PC-9 (cell line): ENCODE measurements at regions not wholly inside any gene's neighbourhood (a gene's known extent, or its start where the extent isn't known, plus 50 kb on each side); places are given as distances from the start of the nearest gene placed in this dataset.

Source experiments
- BruUV-seq: library from RNA; stranded (reverse); fragments of 400-500 nt; replicated peaks from 2 replicates; lab custom pipeline; 2021; lab: Mats Ljungman, UMichigan
- CTCF ChIA-PET: fragments of 300-600 bp; sonication (Branson Sonifier 250); formaldehyde crosslinking; loops from one replicate; lab custom pipeline; 2022; ENCODE audit warnings: antibody characterized with exemption; lab: Charles Lee
- POLR2A ChIA-PET: fragments of 300-600 bp; sonication (Branson Sonifier 250); formaldehyde crosslinking; loops from one replicate; lab custom pipeline; 2022; ENCODE audit warnings: antibody characterized with exemption; ENCODE audit not compliant: unreplicated experiment; lab: Charles Lee
- DNase-seq, 2 experiments: peaks; one replicate each; pipeline versions ENCODE4 v3.0.0 to v3.0.0-alpha.2; 2015 to 2022; ENCODE audit warnings: mixed read lengths in 1 of 2
- H2AFZ ChIP-seq: fragments of 200-600 bp; sonication (generic); 2 replicates; pipeline ENCODE4 v1.8.1; 2017; ENCODE audit warnings: antibody characterized with exemption
- H3F3A ChIP-seq: fragments of 200-600 bp; sonication (generic); 2 replicates; pipeline ENCODE4 v1.8.1; 2017; ENCODE audit warnings: antibody characterized with exemption, mild to moderate bottlenecking, low read depth; ENCODE audit not compliant: insufficient read depth
- H3K27ac ChIP-seq: fragments of 200-600 bp; sonication (generic); 2 replicates; pipeline ENCODE4 v1.6.1; 2016; ENCODE audit warnings: mixed run types
- H3K27me3 ChIP-seq: fragments of 200-600 bp; sonication (generic); 2 replicates; pipeline ENCODE4 v1.6.1; 2016; ENCODE audit warnings: low read depth, mixed run types; ENCODE audit not compliant: insufficient read depth
- H3K36me3 ChIP-seq: fragments of 200-600 bp; sonication (generic); 2 replicates; pipeline ENCODE4 v1.6.1; 2016; ENCODE audit warnings: low read depth, mixed run types
- H3K4me1 ChIP-seq: fragments of 200-600 bp; sonication (generic); replicated peaks from 2 replicates; pipeline ENCODE4 v1.6.1; 2016; ENCODE audit warnings: mixed run types; ENCODE audit not compliant: insufficient read depth
- H3K4me2 ChIP-seq: fragments of 200-600 bp; sonication (generic); 2 replicates; pipeline ENCODE4 v1.6.1; 2017; ENCODE audit warnings: mixed run types
- H3K4me3 ChIP-seq: fragments of 200-600 bp; sonication (generic); 2 replicates; pipeline ENCODE4 v1.6.1; 2016; ENCODE audit warnings: mixed run types
- H3K79me2 ChIP-seq: fragments of 200-600 bp; sonication (generic); 2 replicates; pipeline ENCODE4 v1.6.1; 2017; ENCODE audit warnings: low read depth, mixed run types
- H3K9me2 ChIP-seq: fragments of 200-600 bp; sonication (generic); 2 replicates; pipeline ENCODE4 v1.8.1; 2017; ENCODE audit warnings: mild to moderate bottlenecking; ENCODE audit not compliant: insufficient read depth
- H3K9me3 ChIP-seq: fragments of 200-600 bp; sonication (generic); 2 replicates; pipeline ENCODE4 v1.8.1; 2016; ENCODE audit warnings: low read depth; ENCODE audit not compliant: insufficient read depth
- H4K20me1 ChIP-seq: fragments of 200-600 bp; sonication (generic); 2 replicates; pipeline ENCODE4 v1.8.1; 2017; ENCODE audit not compliant: insufficient read depth
- EZH2 ChIP-seq: fragments of 200-600 bp; sonication (generic); IDR thresholded peaks from 2 replicates; pipeline ENCODE4 v1.8.0; 2017; ENCODE audit warnings: antibody characterized with exemption, low read depth
- intact Hi-C: fragments of 100-400 bp; cut with micrococcal nuclease; formaldehyde crosslinking; loops from one replicate; pipeline ENCODE4 v1.10.0; 2022; ENCODE audit not compliant: unreplicated experiment
- TF ChIP-seq, protein P1 (sequence below): fragments of 200-600 bp; sonication (generic); conservative IDR thresholded peaks from 2 replicates; pipeline ENCODE4 v1.6.1; 2017; ENCODE audit warnings: mixed run types, antibody characterized with exemption, mild to moderate bottlenecking, moderate library complexity

GRCh38 chr12:45553204-45553603, 176.3 kb upstream of the ARID2 start:
- no peak overlapping the region for H3K4me3 ChIP-seq
- no peaks in the 10 kb centered on the region for H3K36me3 ChIP-seq
- ChIA-PET CTCF (no interaction called here), POLR2A (no interaction called here)
- H3K27me3 ChIP-seq, result no peaks in the 10 kb centered on the region
- H4K20me1 ChIP-seq, result no peaks in the 10 kb centered on the region
- H3K27ac ChIP-seq, result no peak overlapping the region
- H3K9me3 ChIP-seq, result no peaks in the 10 kb centered on the region; the same call in 1 of the 2 replicates
- H3K4me1 ChIP-seq, result no peaks in the 10 kb centered on the region
- no peak overlapping the region for H3K4me2 ChIP-seq
- H3K9me2 ChIP-seq, result no peaks in the 10 kb centered on the region
- H3F3A ChIP-seq, result no peaks in the 10 kb centered on the region
- BruUV-seq, result no TSS peak
- no peaks in the 10 kb centered on the region for H3K79me2 ChIP-seq
- intact Hi-C loops, result no loop called here
- TF ChIP-seq, protein P1, sequence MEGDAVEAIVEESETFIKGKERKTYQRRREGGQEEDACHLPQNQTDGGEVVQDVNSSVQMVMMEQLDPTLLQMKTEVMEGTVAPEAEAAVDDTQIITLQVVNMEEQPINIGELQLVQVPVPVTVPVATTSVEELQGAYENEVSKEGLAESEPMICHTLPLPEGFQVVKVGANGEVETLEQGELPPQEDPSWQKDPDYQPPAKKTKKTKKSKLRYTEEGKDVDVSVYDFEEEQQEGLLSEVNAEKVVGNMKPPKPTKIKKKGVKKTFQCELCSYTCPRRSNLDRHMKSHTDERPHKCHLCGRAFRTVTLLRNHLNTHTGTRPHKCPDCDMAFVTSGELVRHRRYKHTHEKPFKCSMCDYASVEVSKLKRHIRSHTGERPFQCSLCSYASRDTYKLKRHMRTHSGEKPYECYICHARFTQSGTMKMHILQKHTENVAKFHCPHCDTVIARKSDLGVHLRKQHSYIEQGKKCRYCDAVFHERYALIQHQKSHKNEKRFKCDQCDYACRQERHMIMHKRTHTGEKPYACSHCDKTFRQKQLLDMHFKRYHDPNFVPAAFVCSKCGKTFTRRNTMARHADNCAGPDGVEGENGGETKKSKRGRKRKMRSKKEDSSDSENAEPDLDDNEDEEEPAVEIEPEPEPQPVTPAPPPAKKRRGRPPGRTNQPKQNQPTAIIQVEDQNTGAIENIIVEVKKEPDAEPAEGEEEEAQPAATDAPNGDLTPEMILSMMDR, result no peak
- TF ChIP-seq EZH2, result no peak
- no peak overlapping the region for H2AFZ ChIP-seq
- DNase-seq, result no peak

DNA sequence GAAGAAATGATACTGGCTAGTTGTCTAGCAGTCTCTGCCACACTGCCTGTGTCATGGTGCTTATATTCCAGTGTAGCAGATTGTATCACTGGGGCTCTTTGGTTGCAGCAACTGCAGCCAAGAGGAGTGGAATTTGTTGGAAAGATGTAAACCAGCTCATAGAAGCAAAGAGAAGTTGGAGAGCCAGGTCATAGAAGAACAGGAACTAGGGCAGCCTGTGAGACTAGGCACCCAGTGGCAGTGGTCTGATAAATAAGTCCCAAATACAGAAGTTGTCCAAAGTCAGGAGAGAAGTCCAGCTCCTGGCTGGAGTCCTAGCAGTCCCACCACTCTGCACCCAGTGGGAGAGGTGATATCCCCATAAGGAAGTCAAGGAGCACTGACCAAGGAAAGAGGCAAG, 172.5 kb upstream of the ARID2 start:
- DNase-seq, result no peak
- H3K9me2 ChIP-seq, result no peaks in the 10 kb centered on the region
- no TSS peak for BruUV-seq
- no peaks in the 10 kb centered on the region; the same call in 1 of the 2 replicates for H3K9me3 ChIP-seq
- H3K4me3 ChIP-seq, result no peak overlapping the region
- no peaks in the 10 kb centered on the region for H3F3A ChIP-seq
- H3K36me3 ChIP-seq, result no peaks in the 10 kb centered on the region
- CTCF ChIA-PET, result no interaction called here
- H4K20me1 ChIP-seq, result no peaks in the 10 kb centered on the region
- no peak overlapping the region for H2AFZ ChIP-seq
- H3K4me2 ChIP-seq, result no peak overlapping the region
- no peak for TF ChIP-seq EZH2
- TF ChIP-seq, protein P1, result no peak
- intact Hi-C loops, result no loop called here
- H3K79me2 ChIP-seq, result no peaks in the 10 kb centered on the region
- no peaks in the 10 kb centered on the region for H3K27me3 ChIP-seq
- no peaks in the 10 kb centered on the region for H3K4me1 ChIP-seq
- no peak overlapping the region for H3K27ac ChIP-seq
- POLR2A ChIA-PET, result no interaction called here

DNA sequence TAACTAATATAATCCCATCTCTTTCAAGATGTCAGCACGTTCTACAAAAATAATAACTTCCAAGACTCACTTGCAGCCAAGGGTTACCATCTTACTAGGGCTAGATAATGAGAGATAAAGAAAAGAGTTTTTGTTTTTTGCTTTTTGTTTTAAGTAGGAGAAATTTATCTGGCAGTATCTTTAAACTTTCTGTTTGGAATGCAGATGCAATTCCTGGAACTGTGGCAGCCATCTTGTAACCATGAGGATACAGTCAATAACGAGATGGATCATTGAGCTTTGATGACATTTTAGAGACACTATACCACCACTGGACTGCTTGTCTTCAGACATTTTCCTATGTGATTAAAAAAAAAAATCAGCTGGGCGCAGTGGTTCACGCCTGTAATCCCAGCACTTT, 171.2 kb upstream of the ARID2 start:
- Histone ChIP-seq H3F3A (no peaks in the 10 kb centered on the region), H2AFZ (no peak overlapping the region), H3K4me1 (no peaks in the 10 kb centered on the region), H3K79me2 (no peaks in the 10 kb centered on the region), H3K27me3 (no peaks in the 10 kb centered on the region), H3K4me3 (no peak overlapping the region), H3K9me3 (no peaks in the 10 kb centered on the region; the same call in 1 of the 2 replicates), H3K27ac (no peak overlapping the region), H4K20me1 (no peaks in the 10 kb centered on the region), H3K36me3 (no peaks in the 10 kb centered on the region), H3K9me2 (no peaks in the 10 kb centered on the region), H3K4me2 (no peak overlapping the region)
- CTCF ChIA-PET, result no interaction called here
- POLR2A ChIA-PET, result no interaction called here
- DNase-seq, result no peak
- TF ChIP-seq, protein P1, result no peak
- TF ChIP-seq EZH2, result no peak
- intact Hi-C loops, result no loop called here
- no TSS peak for BruUV-seq
